H1 (cell line): ENCODE measurements at regions not wholly inside any gene's neighbourhood (a gene's known extent, or its start where the extent isn't known, plus 50 kb on each side); places are given as distances from the start of the nearest gene placed in this dataset.

Source experiments
- CTCF ChIA-PET: fragments of 300-600 bp; sonication (Branson Sonifier 250); formaldehyde crosslinking; loops from one replicate; lab custom pipeline; 2021; ENCODE audit not compliant: partially characterized antibody; lab: Charles Lee
- POLR2A ChIA-PET: fragments of 300-600 bp; sonication (Branson Sonifier 250); formaldehyde crosslinking; loops from one replicate; lab custom pipeline; 2021; ENCODE audit warnings: inconsistent platforms; ENCODE audit not compliant: partially characterized antibody; lab: Charles Lee
- DNase-seq, 2 experiments: peaks; one replicate each; pipeline versions ENCODE4 v3.0.0 to v3.0.0-alpha.2; 2010 to 2022; ENCODE audit warnings: low spot score in 2 of 2, low read depth in 1 of 2, mixed read lengths in 1 of 2
- FAIRE-seq: peaks from 2 replicates; lab custom pipeline; 2011; peaks lifted over from hg19 to GRCh38; lab: Jason Lieb, UNC
- H2AFZ ChIP-seq: 2 replicates; pipeline ENCODE4 v1.8.1; 2012; ENCODE audit warnings: low read length, inconsistent platforms
- H2AK5ac ChIP-seq: 2 replicates; pipeline ENCODE4 v1.6.1; 2013; ENCODE audit warnings: low read depth, low read length
- H2BK120ac ChIP-seq: replicated peaks from 2 replicates; pipeline ENCODE3; 2013; ENCODE audit warnings: low read depth, low read length, inconsistent platforms
- H2BK12ac ChIP-seq: 2 replicates; pipeline ENCODE4 v1.6.1; 2013; ENCODE audit warnings: low read depth, low read length
- H2BK15ac ChIP-seq: 2 replicates; pipeline ENCODE4 v1.6.1; 2013; ENCODE audit warnings: low read length
- H2BK20ac ChIP-seq: 2 replicates; pipeline ENCODE4 v1.6.1; 2013; ENCODE audit warnings: low read length
- H2BK5ac ChIP-seq: 2 replicates; pipeline ENCODE4 v1.6.1; 2013; ENCODE audit warnings: low read depth, low read length
- H3K14ac ChIP-seq: 2 replicates; pipeline ENCODE4 v1.6.1; 2013; ENCODE audit warnings: inconsistent platforms; ENCODE audit not compliant: insufficient read length
- H3K18ac ChIP-seq: 2 replicates; pipeline ENCODE4 v1.6.1; 2013; ENCODE audit warnings: low read length; ENCODE audit errors: extremely low read depth
- H3K23ac ChIP-seq: 2 replicates; pipeline ENCODE4 v1.6.1; 2013; ENCODE audit warnings: inconsistent platforms; ENCODE audit not compliant: insufficient read length
- H3K23me2 ChIP-seq: 2 replicates; pipeline ENCODE4 v1.6.1; 2013; ENCODE audit warnings: low read depth, low read length
- H3K27ac ChIP-seq: 2 replicates; pipeline ENCODE4 v1.6.1; 2011; ENCODE audit warnings: low read depth, low read length, inconsistent platforms
- H3K27me3 ChIP-seq, 4 experiments: replicated peaks in 1 of 4; 1 replicate in 1 of 4; 2 replicates in 3 of 4; pipeline versions ENCODE4 v1.6.1 to v1.8.1; 2011 to 2013; ENCODE audit warnings: low read length in 3 of 4, mild to moderate bottlenecking in 3 of 4, inconsistent platforms in 2 of 4, mixed read lengths in 2 of 4, moderate library complexity in 1 of 4; ENCODE audit not compliant: control insufficient read depth in 3 of 4, insufficient read depth in 3 of 4; ENCODE audit errors: extremely low read depth in 1 of 4
- H3K36me3 ChIP-seq, 4 experiments: 2 replicates each; pipeline versions ENCODE4 v1.6.1 to v1.8.1; 2011 to 2013; ENCODE audit warnings: mild to moderate bottlenecking in 4 of 4, low read length in 3 of 4, moderate library complexity in 2 of 4, control low read depth in 1 of 4, inconsistent platforms in 1 of 4; ENCODE audit not compliant: insufficient read depth in 4 of 4, control insufficient read depth in 2 of 4
- H3K4ac ChIP-seq: replicated peaks from 2 replicates; pipeline ENCODE3; 2013; ENCODE audit warnings: low read length, low read depth, mixed read lengths, inconsistent platforms; ENCODE audit not compliant: insufficient read length
- H3K4me1 ChIP-seq, 4 experiments: replicated peaks in 1 of 4; 1 replicate in 1 of 4; 2 replicates in 3 of 4; pipeline versions ENCODE4 v1.6.1 to v1.8.1; 2011 to 2013; ENCODE audit warnings: low read length in 3 of 4, inconsistent platforms in 2 of 4, mixed read lengths in 1 of 4; ENCODE audit not compliant: insufficient read depth in 4 of 4, control insufficient read depth in 3 of 4
- H3K4me2 ChIP-seq, 2 experiments: 2 replicates each; pipeline versions ENCODE4 v1.6.1 to v1.8.1; 2011 to 2013; ENCODE audit warnings: low read depth in 2 of 2, low read length in 2 of 2, control low read depth in 1 of 2, inconsistent platforms in 1 of 2, mild to moderate bottlenecking in 1 of 2; ENCODE audit not compliant: insufficient read depth in 1 of 2
- H3K4me3 ChIP-seq, 4 experiments: fragments of 200-600, 300-600 bp in 1 of 4; sonication (generic), shearing (Covaris generic), sonication (Bioruptor Twin) in 1 of 4; 2 replicates each; pipeline versions ENCODE4 v1.5.1 to v1.8.1; 2011 to 2016; ENCODE audit warnings: low read length in 4 of 4, low read depth in 3 of 4, control low read depth in 2 of 4, inconsistent platforms in 2 of 4, mild to moderate bottlenecking in 2 of 4, mixed read lengths in 1 of 4, moderate library complexity in 1 of 4; ENCODE audit not compliant: insufficient read depth in 2 of 4; ENCODE audit errors: extremely low read depth in 1 of 4
- H3K56ac ChIP-seq: replicated peaks from 2 replicates; pipeline ENCODE3; 2013; ENCODE audit warnings: low read depth, mild to moderate bottlenecking, mixed read lengths, low read length, inconsistent platforms; ENCODE audit not compliant: insufficient read length
- H3K79me1 ChIP-seq: 2 replicates; pipeline ENCODE4 v1.6.1; 2013; ENCODE audit warnings: low read depth, low read length, control low read depth
- H3K79me2 ChIP-seq, 2 experiments: 2 replicates each; pipeline versions ENCODE4 v1.6.1 to v1.8.1; 2012 to 2013; ENCODE audit warnings: low read length in 2 of 2, mild to moderate bottlenecking in 2 of 2, inconsistent platforms in 1 of 2; ENCODE audit not compliant: insufficient read depth in 2 of 2, control insufficient read depth in 1 of 2
- H3K9ac ChIP-seq, 4 experiments: replicated peaks in 1 of 4; 1 replicate in 1 of 4; 2 replicates in 3 of 4; pipeline versions ENCODE4 v1.6.1 to v1.8.1; 2011 to 2013; ENCODE audit warnings: low read depth in 3 of 4, low read length in 3 of 4, control low read depth in 2 of 4, mild to moderate bottlenecking in 2 of 4, moderate library complexity in 2 of 4, inconsistent platforms in 1 of 4; ENCODE audit errors: extremely low read depth in 1 of 4
- H3K9me3 ChIP-seq, 2 experiments: 2 replicates each; pipeline versions ENCODE4 v1.6.1 to v1.8.1; 2012 to 2013; ENCODE audit warnings: mild to moderate bottlenecking in 2 of 2, moderate library complexity in 2 of 2, control low read depth in 1 of 2, inconsistent platforms in 1 of 2, low read depth in 1 of 2, low read length in 1 of 2, mixed read lengths in 1 of 2; ENCODE audit not compliant: insufficient read depth in 2 of 2
- H4K20me1 ChIP-seq, 2 experiments: replicated peaks in 1 of 2; 2 replicates each; pipeline versions ENCODE3 to v1.8.1; 2011 to 2013; ENCODE audit warnings: inconsistent platforms in 2 of 2, low read length in 2 of 2, mild to moderate bottlenecking in 1 of 2; ENCODE audit not compliant: insufficient read depth in 2 of 2, control insufficient read depth in 1 of 2
- H4K5ac ChIP-seq: 2 replicates; pipeline ENCODE4 v1.6.1; 2013; ENCODE audit warnings: low read length, low read depth, mixed read lengths, inconsistent platforms; ENCODE audit not compliant: insufficient read length
- H4K8ac ChIP-seq: 2 replicates; pipeline ENCODE4 v1.8.0; 2013; ENCODE audit warnings: mild to moderate bottlenecking, moderate library complexity, low read length, inconsistent platforms; ENCODE audit not compliant: insufficient read depth; ENCODE audit errors: extremely low read depth
- H4K91ac ChIP-seq: replicated peaks from 2 replicates; pipeline ENCODE3; 2013; ENCODE audit warnings: low read length, mixed read lengths, inconsistent platforms; ENCODE audit not compliant: insufficient read length
- CHD1 ChIP-seq: IDR thresholded peaks from 2 replicates; pipeline ENCODE4 v1.6.1; 2012; ENCODE audit warnings: low read depth, low read length, improper control_type of control experiment
- CREB1 ChIP-seq: IDR thresholded peaks from 2 replicates; pipeline ENCODE4 v1.6.1; 2012; ENCODE audit warnings: inconsistent platforms
- FOSL1 ChIP-seq: IDR thresholded peaks from 2 replicates; pipeline ENCODE4 v1.6.1; 2011; ENCODE audit warnings: mild to moderate bottlenecking, low read depth, low read length, moderate library complexity; ENCODE audit not compliant: insufficient read depth
- GABPA ChIP-seq: IDR thresholded peaks from 2 replicates; pipeline ENCODE4 v1.6.1; 2011; ENCODE audit warnings: mild to moderate bottlenecking, low read length, moderate library complexity, borderline replicate concordance; ENCODE audit not compliant: insufficient read depth
- GTF2F1 ChIP-seq: IDR thresholded peaks from 2 replicates; pipeline ENCODE4 v1.6.1; 2012; ENCODE audit warnings: low read depth, low read length, improper control_type of control experiment, borderline replicate concordance
- KDM5A ChIP-seq: fragments of 200-600 bp; IDR thresholded peaks from 2 replicates; pipeline ENCODE4 v1.7.1; 2012; ENCODE audit warnings: mild to moderate bottlenecking, low read length, inconsistent platforms, mixed read lengths
- NANOG ChIP-seq: IDR thresholded peaks from 2 replicates; pipeline ENCODE4 v1.6.1; 2011; ENCODE audit warnings: low read length, low read depth, mild to moderate bottlenecking, inconsistent platforms; ENCODE audit not compliant: insufficient read depth, poor library complexity, severe bottlenecking
- NRF1 ChIP-seq: IDR thresholded peaks from 2 replicates; pipeline ENCODE4 v1.6.1; 2011; ENCODE audit warnings: mild to moderate bottlenecking, low read depth, low read length, improper control_type of control experiment
- POLR2AphosphoS5 ChIP-seq: IDR thresholded peaks from 2 replicates; pipeline ENCODE4 v1.6.1; 2011; ENCODE audit warnings: low read depth, low read length
- POU5F1 ChIP-seq: IDR thresholded peaks from 2 replicates; pipeline ENCODE4 v1.6.1; 2011; ENCODE audit warnings: low read depth, mild to moderate bottlenecking, low read length, moderate library complexity
- RXRA ChIP-seq: IDR thresholded peaks from 2 replicates; pipeline ENCODE4 v1.6.1; 2011; ENCODE audit warnings: low read depth, mild to moderate bottlenecking, low read length, moderate library complexity; ENCODE audit not compliant: insufficient read depth
- SAP30 ChIP-seq: fragments of 300-600 bp; sonication (generic); IDR thresholded peaks from 2 replicates; pipeline ENCODE4 v1.7.1; 2012; ENCODE audit warnings: low read length, moderate library complexity, mild to moderate bottlenecking, inconsistent platforms; ENCODE audit not compliant: insufficient read depth, insufficient replicate concordance
- SIX5 ChIP-seq: IDR thresholded peaks from 2 replicates; pipeline ENCODE4 v1.6.1; 2011; ENCODE audit warnings: mild to moderate bottlenecking, low read depth, low read length
- SRF ChIP-seq: IDR thresholded peaks from 2 replicates; pipeline ENCODE4 v1.6.1; 2011; ENCODE audit warnings: mild to moderate bottlenecking, low read depth, low read length, moderate library complexity
- WGBS, 2 experiments: shearing (Covaris generic) in 1 of 2; methylation state at CpG; one replicate each; pipeline versions ENCODE4 v1.1.6 to v1.1.7; 2013 to 2015; ENCODE audit warnings: low lambda C conversion rate in 2 of 2, mixed read lengths in 2 of 2, inconsistent platforms in 1 of 2, low coverage in 1 of 2, missing lambda C conversion rate in 1 of 2; ENCODE audit not compliant: insufficient replicate concordance in 2 of 2, insufficient coverage in 1 of 2, insufficient read length in 1 of 2; ENCODE audit errors: extremely low coverage in 1 of 2, missing lambda C conversion rate in 1 of 2; 5-methylcytosine and 5-hydroxymethylcytosine counted together
- TF ChIP-seq, protein P1 (sequence below): IDR thresholded peaks from 2 replicates; pipeline ENCODE4 v1.6.1; 2011; ENCODE audit warnings: low read depth, mild to moderate bottlenecking, low read length; ENCODE audit not compliant: insufficient read depth

DNA sequence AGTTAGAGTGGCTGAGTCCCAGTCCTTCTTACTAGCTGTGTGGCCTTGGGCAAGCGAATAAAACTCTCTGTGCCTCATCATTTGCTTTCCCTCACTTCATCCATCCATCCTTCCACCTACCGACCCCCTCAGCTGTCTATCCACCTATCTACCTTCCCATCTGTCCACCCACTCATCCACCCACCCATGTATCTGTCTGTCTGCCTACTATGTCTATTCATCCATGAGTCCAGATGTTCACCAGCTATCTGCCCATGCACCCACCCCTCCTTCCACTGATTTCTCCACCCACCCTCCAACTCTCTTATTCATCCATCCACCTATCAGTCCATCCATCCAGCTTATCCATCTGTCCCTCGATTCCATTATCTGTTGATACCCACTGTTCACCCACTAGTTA lies 60.4 kb upstream of the ATP2B2 start:
- H3K79me1 ChIP-seq, result no peaks in the 10 kb centered on the region
- no peaks in the 10 kb centered on the region for H4K20me1 ChIP-seq
- H4K5ac ChIP-seq, result no peak overlapping the region
- no peak overlapping the region for H2BK120ac ChIP-seq
- peaks cover 2% of the 10 kb centered on the region; the same call in 1 of the 2 replicates for H3K23me2 ChIP-seq
- no peak overlapping the region for H3K27ac ChIP-seq
- FAIRE-seq (no peak), DNase-seq (no peak)
- H2BK15ac ChIP-seq, result no peak overlapping the region
- no peak overlapping the region for H4K91ac ChIP-seq
- TF ChIP-seq POU5F1 (no peak), SRF (no peak), GABPA (no peak), KDM5A (no peak), NANOG (no peak), POLR2AphosphoS5 (no peak), FOSL1 (no peak), CREB1 (no peak), SAP30 (no peak), CHD1 (no peak), RXRA (no peak), SIX5 (no peak), NRF1 (no peak), GTF2F1 (no peak)
- TF ChIP-seq, protein P1, sequence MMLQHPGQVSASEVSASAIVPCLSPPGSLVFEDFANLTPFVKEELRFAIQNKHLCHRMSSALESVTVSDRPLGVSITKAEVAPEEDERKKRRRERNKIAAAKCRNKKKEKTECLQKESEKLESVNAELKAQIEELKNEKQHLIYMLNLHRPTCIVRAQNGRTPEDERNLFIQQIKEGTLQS, result no peak
- no peak overlapping the region for H3K56ac ChIP-seq
- no peak overlapping the region for H2BK20ac ChIP-seq
- H3K4me1 ChIP-seq, result no peaks in the 10 kb centered on the region
- no peak overlapping the region for H3K9ac ChIP-seq
- H3K36me3 ChIP-seq, result no peaks in the 10 kb centered on the region
- no peak overlapping the region for H3K4ac ChIP-seq
- no peak overlapping the region for H3K23ac ChIP-seq
- 79% methylated on average over 3 of the region's 3 CpGs; no CpG with 5 or more reads in 1 of the 2 experiments for WGBS, 2 experiments
- no peak overlapping the region for H4K8ac ChIP-seq
- H3K9me3 ChIP-seq, result peaks cover 0 to 4% of the 10 kb centered on the region in 2 experiments; a peak in 2 of 4 replicates
- no peak overlapping the region for H2AFZ ChIP-seq
- no peak overlapping the region for H2AK5ac ChIP-seq
- no peak overlapping the region for H2BK12ac ChIP-seq
- POLR2A ChIA-PET, result no interaction called here
- no peak overlapping the region for H2BK5ac ChIP-seq
- no peak overlapping the region for H3K14ac ChIP-seq
- CTCF ChIA-PET, result interaction anchor here (1.0 kb wide), 1 partner anchor 18 kb away, joined by 4 read pairs; no protein-coding TSS in a partner anchor
- H3K79me2 ChIP-seq, result no peaks in the 10 kb centered on the region
- H3K4me3 ChIP-seq, result no peak overlapping the region
- H3K4me2 ChIP-seq, result no peak overlapping the region
- no peak overlapping the region for H3K18ac ChIP-seq
- H3K27me3 ChIP-seq, result no peaks in the 10 kb centered on the region
